Left ventricle myocardium inferior (tissue), 1 donor: ENCODE measurements at regions not wholly inside any gene's neighbourhood (a gene's known extent, or its start where the extent isn't known, plus 50 kb on each side); places are given as distances from the start of the nearest gene placed in this dataset.

Source experiments
- DNase-seq: peaks from one replicate; pipeline ENCODE4 v3.0.0-alpha.2; 2020
- H3K27ac ChIP-seq: fragments of 200-600 bp; replicated peaks from 2 replicates; pipeline ENCODE4 v1.8.0; 2021
- H3K27me3 ChIP-seq: fragments of 200-600 bp; 2 replicates; pipeline ENCODE4 v1.8.0; 2021; ENCODE audit warnings: low read depth
- H3K36me3 ChIP-seq: fragments of 200-600 bp; 2 replicates; pipeline ENCODE4 v1.8.0; 2021
- H3K4me1 ChIP-seq: fragments of 200-600 bp; 2 replicates; pipeline ENCODE4 v1.8.0; 2021
- H3K4me3 ChIP-seq: fragments of 200-600 bp; 2 replicates; pipeline ENCODE4 v1.8.0; 2021; ENCODE audit warnings: mild to moderate bottlenecking, moderate library complexity
- H3K9me3 ChIP-seq: fragments of 200-600 bp; replicated peaks from 2 replicates; pipeline ENCODE4 v1.8.0; 2021
- intact Hi-C: fragments of 100-400 bp; cut with micrococcal nuclease; formaldehyde crosslinking; loops from one replicate; pipeline ENCODE4 v1.11.0; 2022
- TF ChIP-seq, protein P1 (sequence below): fragments of 200-600 bp; IDR thresholded peaks from 2 replicates; pipeline ENCODE4 v1.8.0; 2021; ENCODE audit warnings: antibody characterized with exemption, mild to moderate bottlenecking, borderline replicate concordance
- donor health status: DM: no; HTN: yes; CAD: no; lungs with severe emphysema.

DNA sequence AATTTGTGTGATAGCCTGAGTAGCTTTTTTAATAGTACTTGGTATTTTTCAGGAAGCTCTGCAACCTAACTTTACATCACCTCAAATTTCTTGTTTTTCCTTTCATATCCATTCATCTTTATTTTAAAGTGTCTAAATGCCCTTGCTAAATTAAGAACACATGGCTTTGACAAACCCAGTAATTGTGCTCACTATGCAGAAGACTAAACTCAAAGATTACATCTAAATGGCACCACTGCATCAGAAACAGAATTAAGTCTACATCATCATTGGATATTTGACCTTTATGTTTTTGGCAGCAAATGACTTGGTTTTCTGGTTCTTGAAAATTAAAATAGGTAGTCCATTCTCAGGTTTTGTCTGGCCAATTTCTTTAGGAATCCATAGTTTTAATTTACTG lies 69.6 kb upstream of the HDGFL1 start:
- Histone ChIP-seq H3K27me3 (no peaks in the 10 kb centered on the region), H3K9me3 (no peaks in the 10 kb centered on the region), H3K27ac (no peak overlapping the region), H3K4me1 (peaks cover 11% of the 10 kb centered on the region), H3K36me3 (no peaks in the 10 kb centered on the region), H3K4me3 (no peak overlapping the region)
- intact Hi-C loops, result no loop called here
- TF ChIP-seq, protein P1, sequence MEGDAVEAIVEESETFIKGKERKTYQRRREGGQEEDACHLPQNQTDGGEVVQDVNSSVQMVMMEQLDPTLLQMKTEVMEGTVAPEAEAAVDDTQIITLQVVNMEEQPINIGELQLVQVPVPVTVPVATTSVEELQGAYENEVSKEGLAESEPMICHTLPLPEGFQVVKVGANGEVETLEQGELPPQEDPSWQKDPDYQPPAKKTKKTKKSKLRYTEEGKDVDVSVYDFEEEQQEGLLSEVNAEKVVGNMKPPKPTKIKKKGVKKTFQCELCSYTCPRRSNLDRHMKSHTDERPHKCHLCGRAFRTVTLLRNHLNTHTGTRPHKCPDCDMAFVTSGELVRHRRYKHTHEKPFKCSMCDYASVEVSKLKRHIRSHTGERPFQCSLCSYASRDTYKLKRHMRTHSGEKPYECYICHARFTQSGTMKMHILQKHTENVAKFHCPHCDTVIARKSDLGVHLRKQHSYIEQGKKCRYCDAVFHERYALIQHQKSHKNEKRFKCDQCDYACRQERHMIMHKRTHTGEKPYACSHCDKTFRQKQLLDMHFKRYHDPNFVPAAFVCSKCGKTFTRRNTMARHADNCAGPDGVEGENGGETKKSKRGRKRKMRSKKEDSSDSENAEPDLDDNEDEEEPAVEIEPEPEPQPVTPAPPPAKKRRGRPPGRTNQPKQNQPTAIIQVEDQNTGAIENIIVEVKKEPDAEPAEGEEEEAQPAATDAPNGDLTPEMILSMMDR, result no peak
- no peak for DNase-seq

DNA sequence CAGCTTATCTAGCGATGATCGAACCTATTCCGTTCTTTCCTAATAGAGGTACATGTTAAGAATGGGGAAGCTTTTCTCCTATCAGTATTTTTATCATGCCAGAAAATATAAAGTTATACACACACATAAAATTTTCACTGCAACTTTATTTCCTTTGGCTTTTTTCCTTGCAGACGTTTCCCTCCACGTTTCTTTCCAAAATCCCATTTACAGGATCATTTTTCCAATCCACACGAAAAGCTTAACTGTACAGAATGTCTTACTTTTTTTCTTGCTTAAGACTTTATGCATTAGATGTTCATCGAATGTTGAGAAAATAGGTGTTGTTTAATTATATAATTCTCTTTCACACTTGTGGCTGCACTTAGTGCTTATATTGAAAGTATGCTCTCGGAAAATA lies 62.9 kb upstream of the HDGFL1 start:
- H3K27ac ChIP-seq, result no peak overlapping the region

DNA sequence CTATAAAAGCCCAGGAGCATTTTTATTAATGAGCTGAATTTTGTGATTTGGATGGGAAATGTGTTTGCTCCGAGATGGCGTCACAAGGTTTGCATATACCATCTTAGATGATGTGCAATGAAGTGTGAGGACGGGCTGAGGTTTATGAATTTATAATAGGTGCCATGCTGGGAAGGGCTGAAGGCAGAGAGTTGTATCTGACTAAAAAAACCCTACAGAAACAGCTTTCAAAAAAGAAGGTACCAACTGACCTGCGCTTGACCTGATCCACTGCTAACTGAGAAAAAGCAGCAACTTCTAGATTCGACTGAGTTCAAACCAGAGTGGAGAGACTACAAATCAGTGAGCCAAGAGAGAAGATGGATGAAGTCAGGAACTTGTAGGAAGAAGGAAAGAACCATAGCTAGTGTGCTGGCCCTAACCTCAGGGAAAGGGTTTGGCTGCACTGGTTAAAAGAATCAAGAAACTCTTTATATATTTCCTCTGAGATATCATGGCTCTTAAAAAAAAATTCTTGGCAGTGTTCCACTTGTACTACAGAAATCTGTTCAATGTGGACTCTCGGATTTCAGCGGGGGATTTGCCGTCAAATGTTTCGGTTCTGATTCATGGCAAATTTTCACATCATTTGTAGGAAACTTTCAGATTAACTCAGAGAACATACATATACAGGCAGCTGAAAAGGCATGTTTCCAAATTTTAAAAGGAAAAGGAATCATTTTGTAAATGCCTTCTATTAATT lies 56.5 kb upstream of the HDGFL1 start:
- intact Hi-C loops, result no loop called here
- Histone ChIP-seq H3K4me1 (no peaks in the 10 kb centered on the region), H3K36me3 (no peaks in the 10 kb centered on the region), H3K27ac (no peak overlapping the region), H3K27me3 (no peaks in the 10 kb centered on the region), H3K9me3 (no peaks in the 10 kb centered on the region), H3K4me3 (no peak overlapping the region)
- TF ChIP-seq, protein P1, result no peak
- no peak for DNase-seq

More for the DNA sequence above, 62.9 kb upstream of the HDGFL1 start:
- Histone ChIP-seq H3K27me3 (no peaks in the 10 kb centered on the region), H3K4me3 (no peak overlapping the region), H3K4me1 (no peaks in the 10 kb centered on the region), H3K9me3 (no peaks in the 10 kb centered on the region), H3K36me3 (no peaks in the 10 kb centered on the region)
- TF ChIP-seq, protein P1, result no peak
- no peak for DNase-seq
- intact Hi-C loops, result no loop called here

DNA sequence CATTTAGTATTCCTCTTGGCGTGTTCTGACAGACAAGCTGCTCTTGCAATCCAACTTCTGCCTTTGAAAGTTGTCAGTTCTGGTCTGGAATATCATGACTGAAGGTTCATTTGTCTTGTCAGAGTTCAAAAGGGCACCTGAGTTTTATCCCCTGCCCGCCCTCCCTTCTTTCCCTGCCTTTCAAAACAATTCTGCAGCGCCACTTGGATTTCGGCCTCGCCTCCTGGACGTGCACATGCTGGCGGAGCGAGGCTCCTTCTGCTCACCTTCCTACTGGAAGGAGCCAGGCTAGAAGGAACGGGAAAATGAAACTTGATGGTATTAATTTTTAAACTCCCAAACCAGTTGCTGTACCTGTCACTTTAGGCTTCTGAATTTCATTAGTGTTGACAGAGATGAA lies 55.7 kb upstream of the HDGFL1 start:
- intact Hi-C loops, result no loop called here
- no peaks in the 10 kb centered on the region for H3K4me1 ChIP-seq
- no peaks in the 10 kb centered on the region for H3K9me3 ChIP-seq
- no peaks in the 10 kb centered on the region for H3K36me3 ChIP-seq
- DNase-seq, result no peak
- TF ChIP-seq, protein P1, result no peak
- H3K27me3 ChIP-seq, result no peaks in the 10 kb centered on the region
- no peak overlapping the region for H3K27ac ChIP-seq
- H3K4me3 ChIP-seq, result no peak overlapping the region

DNA sequence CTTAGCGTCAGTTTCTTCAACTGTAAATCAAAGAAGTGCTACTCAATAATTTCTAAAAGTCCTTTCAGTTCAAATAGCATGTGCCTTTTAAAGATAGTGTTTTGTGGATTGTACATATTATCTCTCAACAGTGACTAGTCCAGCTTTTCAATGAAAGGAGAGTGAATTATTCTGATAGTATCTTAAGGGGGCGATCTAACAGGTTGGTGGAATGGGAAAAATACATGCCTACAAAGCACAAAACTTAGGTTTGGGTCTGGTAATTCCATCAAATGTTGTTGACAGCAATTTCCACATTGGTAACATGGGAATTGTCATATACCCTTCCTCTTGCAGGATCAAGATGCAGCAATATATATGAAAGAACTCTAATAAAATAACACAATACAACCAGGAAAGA lies 50.1 kb upstream of the HDGFL1 start:
- no peaks in the 10 kb centered on the region for H3K9me3 ChIP-seq
- H3K4me3 ChIP-seq, result no peak overlapping the region
- no peak for DNase-seq
- no peaks in the 10 kb centered on the region for H3K36me3 ChIP-seq
- H3K27me3 ChIP-seq, result no peaks in the 10 kb centered on the region
- H3K4me1 ChIP-seq, result no peaks in the 10 kb centered on the region
- H3K27ac ChIP-seq, result no peak overlapping the region
- intact Hi-C loops, result no loop called here
- TF ChIP-seq, protein P1, result no peak
